H1 (cell line): ENCODE measurements at regions not wholly inside any gene's neighbourhood (a gene's known extent, or its start where the extent isn't known, plus 50 kb on each side); places are given as distances from the start of the nearest gene placed in this dataset.

Experiments used
- CTCF ChIA-PET: fragments of 300-600 bp; sonication (Branson Sonifier 250); formaldehyde crosslinking; loops from one replicate; lab custom pipeline; 2021; ENCODE audit not compliant: partially characterized antibody; lab: Charles Lee
- POLR2A ChIA-PET: fragments of 300-600 bp; sonication (Branson Sonifier 250); formaldehyde crosslinking; loops from one replicate; lab custom pipeline; 2021; ENCODE audit warnings: inconsistent platforms; ENCODE audit not compliant: partially characterized antibody; lab: Charles Lee
- DNase-seq, 2 experiments: peaks; one replicate each; pipeline versions ENCODE4 v3.0.0 to v3.0.0-alpha.2; 2010 to 2022; ENCODE audit warnings: low spot score in 2 of 2, low read depth in 1 of 2, mixed read lengths in 1 of 2
- FAIRE-seq: peaks from 2 replicates; lab custom pipeline; 2011; peaks lifted over from hg19 to GRCh38; lab: Jason Lieb, UNC
- H2AFZ ChIP-seq: 2 replicates; pipeline ENCODE4 v1.8.1; 2012; ENCODE audit warnings: low read length, inconsistent platforms
- H2AK5ac ChIP-seq: 2 replicates; pipeline ENCODE4 v1.6.1; 2013; ENCODE audit warnings: low read depth, low read length
- H2BK120ac ChIP-seq: replicated peaks from 2 replicates; pipeline ENCODE3; 2013; ENCODE audit warnings: low read depth, low read length, inconsistent platforms
- H2BK12ac ChIP-seq: 2 replicates; pipeline ENCODE4 v1.6.1; 2013; ENCODE audit warnings: low read depth, low read length
- H2BK15ac ChIP-seq: 2 replicates; pipeline ENCODE4 v1.6.1; 2013; ENCODE audit warnings: low read length
- H2BK20ac ChIP-seq: 2 replicates; pipeline ENCODE4 v1.6.1; 2013; ENCODE audit warnings: low read length
- H2BK5ac ChIP-seq: 2 replicates; pipeline ENCODE4 v1.6.1; 2013; ENCODE audit warnings: low read depth, low read length
- H3K14ac ChIP-seq: 2 replicates; pipeline ENCODE4 v1.6.1; 2013; ENCODE audit warnings: inconsistent platforms; ENCODE audit not compliant: insufficient read length
- H3K18ac ChIP-seq: 2 replicates; pipeline ENCODE4 v1.6.1; 2013; ENCODE audit warnings: low read length; ENCODE audit errors: extremely low read depth
- H3K23ac ChIP-seq: 2 replicates; pipeline ENCODE4 v1.6.1; 2013; ENCODE audit warnings: inconsistent platforms; ENCODE audit not compliant: insufficient read length
- H3K23me2 ChIP-seq: 2 replicates; pipeline ENCODE4 v1.6.1; 2013; ENCODE audit warnings: low read depth, low read length
- H3K27ac ChIP-seq: 2 replicates; pipeline ENCODE4 v1.6.1; 2011; ENCODE audit warnings: low read depth, low read length, inconsistent platforms
- H3K27me3 ChIP-seq, 4 experiments: replicated peaks in 1 of 4; 1 replicate in 1 of 4; 2 replicates in 3 of 4; pipeline versions ENCODE4 v1.6.1 to v1.8.1; 2011 to 2013; ENCODE audit warnings: low read length in 3 of 4, mild to moderate bottlenecking in 3 of 4, inconsistent platforms in 2 of 4, mixed read lengths in 2 of 4, moderate library complexity in 1 of 4; ENCODE audit not compliant: control insufficient read depth in 3 of 4, insufficient read depth in 3 of 4; ENCODE audit errors: extremely low read depth in 1 of 4
- H3K36me3 ChIP-seq, 4 experiments: 2 replicates each; pipeline versions ENCODE4 v1.6.1 to v1.8.1; 2011 to 2013; ENCODE audit warnings: mild to moderate bottlenecking in 4 of 4, low read length in 3 of 4, moderate library complexity in 2 of 4, control low read depth in 1 of 4, inconsistent platforms in 1 of 4; ENCODE audit not compliant: insufficient read depth in 4 of 4, control insufficient read depth in 2 of 4
- H3K4ac ChIP-seq: replicated peaks from 2 replicates; pipeline ENCODE3; 2013; ENCODE audit warnings: low read length, low read depth, mixed read lengths, inconsistent platforms; ENCODE audit not compliant: insufficient read length
- H3K4me1 ChIP-seq, 4 experiments: replicated peaks in 1 of 4; 1 replicate in 1 of 4; 2 replicates in 3 of 4; pipeline versions ENCODE4 v1.6.1 to v1.8.1; 2011 to 2013; ENCODE audit warnings: low read length in 3 of 4, inconsistent platforms in 2 of 4, mixed read lengths in 1 of 4; ENCODE audit not compliant: insufficient read depth in 4 of 4, control insufficient read depth in 3 of 4
- H3K4me2 ChIP-seq, 2 experiments: 2 replicates each; pipeline versions ENCODE4 v1.6.1 to v1.8.1; 2011 to 2013; ENCODE audit warnings: low read depth in 2 of 2, low read length in 2 of 2, control low read depth in 1 of 2, inconsistent platforms in 1 of 2, mild to moderate bottlenecking in 1 of 2; ENCODE audit not compliant: insufficient read depth in 1 of 2
- H3K4me3 ChIP-seq, 4 experiments: fragments of 200-600, 300-600 bp in 1 of 4; sonication (generic), shearing (Covaris generic), sonication (Bioruptor Twin) in 1 of 4; 2 replicates each; pipeline versions ENCODE4 v1.5.1 to v1.8.1; 2011 to 2016; ENCODE audit warnings: low read length in 4 of 4, low read depth in 3 of 4, control low read depth in 2 of 4, inconsistent platforms in 2 of 4, mild to moderate bottlenecking in 2 of 4, mixed read lengths in 1 of 4, moderate library complexity in 1 of 4; ENCODE audit not compliant: insufficient read depth in 2 of 4; ENCODE audit errors: extremely low read depth in 1 of 4
- H3K56ac ChIP-seq: replicated peaks from 2 replicates; pipeline ENCODE3; 2013; ENCODE audit warnings: low read depth, mild to moderate bottlenecking, mixed read lengths, low read length, inconsistent platforms; ENCODE audit not compliant: insufficient read length
- H3K79me1 ChIP-seq: 2 replicates; pipeline ENCODE4 v1.6.1; 2013; ENCODE audit warnings: low read depth, low read length, control low read depth
- H3K79me2 ChIP-seq, 2 experiments: 2 replicates each; pipeline versions ENCODE4 v1.6.1 to v1.8.1; 2012 to 2013; ENCODE audit warnings: low read length in 2 of 2, mild to moderate bottlenecking in 2 of 2, inconsistent platforms in 1 of 2; ENCODE audit not compliant: insufficient read depth in 2 of 2, control insufficient read depth in 1 of 2
- H3K9ac ChIP-seq, 4 experiments: replicated peaks in 1 of 4; 1 replicate in 1 of 4; 2 replicates in 3 of 4; pipeline versions ENCODE4 v1.6.1 to v1.8.1; 2011 to 2013; ENCODE audit warnings: low read depth in 3 of 4, low read length in 3 of 4, control low read depth in 2 of 4, mild to moderate bottlenecking in 2 of 4, moderate library complexity in 2 of 4, inconsistent platforms in 1 of 4; ENCODE audit errors: extremely low read depth in 1 of 4
- H3K9me3 ChIP-seq, 2 experiments: 2 replicates each; pipeline versions ENCODE4 v1.6.1 to v1.8.1; 2012 to 2013; ENCODE audit warnings: mild to moderate bottlenecking in 2 of 2, moderate library complexity in 2 of 2, control low read depth in 1 of 2, inconsistent platforms in 1 of 2, low read depth in 1 of 2, low read length in 1 of 2, mixed read lengths in 1 of 2; ENCODE audit not compliant: insufficient read depth in 2 of 2
- H4K20me1 ChIP-seq, 2 experiments: replicated peaks in 1 of 2; 2 replicates each; pipeline versions ENCODE3 to v1.8.1; 2011 to 2013; ENCODE audit warnings: inconsistent platforms in 2 of 2, low read length in 2 of 2, mild to moderate bottlenecking in 1 of 2; ENCODE audit not compliant: insufficient read depth in 2 of 2, control insufficient read depth in 1 of 2
- H4K5ac ChIP-seq: 2 replicates; pipeline ENCODE4 v1.6.1; 2013; ENCODE audit warnings: low read length, low read depth, mixed read lengths, inconsistent platforms; ENCODE audit not compliant: insufficient read length
- H4K8ac ChIP-seq: 2 replicates; pipeline ENCODE4 v1.8.0; 2013; ENCODE audit warnings: mild to moderate bottlenecking, moderate library complexity, low read length, inconsistent platforms; ENCODE audit not compliant: insufficient read depth; ENCODE audit errors: extremely low read depth
- H4K91ac ChIP-seq: replicated peaks from 2 replicates; pipeline ENCODE3; 2013; ENCODE audit warnings: low read length, mixed read lengths, inconsistent platforms; ENCODE audit not compliant: insufficient read length
- SRF ChIP-seq: IDR thresholded peaks from 2 replicates; pipeline ENCODE4 v1.6.1; 2011; ENCODE audit warnings: mild to moderate bottlenecking, low read depth, low read length, moderate library complexity
- WGBS, 2 experiments: shearing (Covaris generic) in 1 of 2; methylation state at CpG; one replicate each; pipeline versions ENCODE4 v1.1.6 to v1.1.7; 2013 to 2015; ENCODE audit warnings: low lambda C conversion rate in 2 of 2, mixed read lengths in 2 of 2, inconsistent platforms in 1 of 2, low coverage in 1 of 2, missing lambda C conversion rate in 1 of 2; ENCODE audit not compliant: insufficient replicate concordance in 2 of 2, insufficient coverage in 1 of 2, insufficient read length in 1 of 2; ENCODE audit errors: extremely low coverage in 1 of 2, missing lambda C conversion rate in 1 of 2; 5-methylcytosine and 5-hydroxymethylcytosine counted together

DNA sequence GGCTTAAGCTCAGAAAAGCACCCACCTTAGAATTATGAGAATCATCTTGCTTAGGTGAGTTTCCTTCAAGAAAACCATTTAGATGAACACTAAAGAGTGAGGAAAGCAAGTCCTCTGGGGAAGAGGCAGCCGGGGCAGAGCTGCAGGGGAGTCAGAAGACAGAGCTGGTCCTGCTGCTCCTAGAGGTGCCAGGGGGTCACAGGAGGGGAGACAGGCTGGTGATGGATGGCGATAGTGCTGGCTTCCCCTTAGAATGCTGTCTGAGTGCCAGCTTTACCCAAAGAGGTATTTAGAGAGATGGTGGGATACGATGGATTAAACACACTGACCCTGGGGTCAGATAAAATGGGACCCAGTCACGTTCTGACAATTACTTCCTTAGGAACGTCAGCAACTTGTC, 269.4 kb downstream of the TDRD15 start:
- Histone ChIP-seq H2BK12ac (no peak overlapping the region), H3K4me2 (no peak overlapping the region), H2BK20ac (no peak overlapping the region), H3K4me1 (no peaks in the 10 kb centered on the region; a peak in 2 of 7 replicates), H3K4ac (no peak overlapping the region), H3K23me2 (no peaks in the 10 kb centered on the region), H3K18ac (no peak overlapping the region), H2AFZ (no peak overlapping the region), H2AK5ac (no peak overlapping the region), H3K36me3 (no peaks in the 10 kb centered on the region), H2BK5ac (no peak overlapping the region)
- POLR2A ChIA-PET = no interaction called here
- TF ChIP-seq SRF = no peak
- TF ChIP-seq, all 59 proteins: peak for 0
- DNase-seq (no peak), FAIRE-seq (no peak)
- Histone ChIP-seq H3K79me2 (no peaks in the 10 kb centered on the region), H3K9me3 (no peaks in the 10 kb centered on the region), H4K20me1 (no peaks in the 10 kb centered on the region), H3K9ac (no peak overlapping the region), H3K27ac (no peak overlapping the region), H3K79me1 (no peaks in the 10 kb centered on the region), H2BK120ac (no peak overlapping the region), H4K91ac (no peak overlapping the region), H4K5ac (no peak overlapping the region), H3K27me3 (no peaks in the 10 kb centered on the region), H3K23ac (no peak overlapping the region), H3K14ac (no peak overlapping the region), H3K56ac (no peak overlapping the region), H2BK15ac (no peak overlapping the region), H4K8ac (no peak overlapping the region), H3K4me3 (no peak overlapping the region)
- WGBS, 2 experiments = 90% methylated on average over 5 of the region's 5 CpGs; no CpG with 5 or more reads in 1 of the 2 experiments
- CTCF ChIA-PET = interaction anchor here (1.0 to 4.8 kb wide), 6 partner anchors 11 to 159 kb away, joined by 3 to 39 read pairs (median 4); no protein-coding TSS in a partner anchor
